HL-60 (cell line): ENCODE measurements at regions not wholly inside any gene's neighbourhood (a gene's known extent, or its start where the extent isn't known, plus 50 kb on each side); places are given as distances from the start of the nearest gene placed in this dataset.

Source experiments
- CTCF ChIP-seq: IDR thresholded peaks from one replicate; pipeline ENCODE4 v1.5.1; 2011; ENCODE audit warnings: low read length, control low read depth, inconsistent platforms; ENCODE audit not compliant: insufficient read depth
- GABPA ChIP-seq: IDR thresholded peaks from 2 replicates; pipeline ENCODE4 v1.6.1; 2012; ENCODE audit warnings: low read depth
- POLR2AphosphoS5 ChIP-seq: IDR thresholded peaks from 2 replicates; pipeline ENCODE4 v1.6.1; 2012; ENCODE audit warnings: low read depth
- SPI1 ChIP-seq: IDR thresholded peaks from 2 replicates; pipeline ENCODE4 v1.6.1; 2012; ENCODE audit warnings: low read depth, mild to moderate bottlenecking, borderline replicate concordance
- TF ChIP-seq, protein P1 (sequence below): IDR thresholded peaks from 2 replicates; pipeline ENCODE4 v1.6.1; 2012; ENCODE audit warnings: low read depth; ENCODE audit not compliant: insufficient replicate concordance

GRCh38 chr4:12447451-12447850, 1018.8 kb upstream of the HS3ST1 start:
- no peak for TF ChIP-seq CTCF
- no peak for TF ChIP-seq GABPA
- no peak for TF ChIP-seq POLR2AphosphoS5
- TF ChIP-seq, protein P1, sequence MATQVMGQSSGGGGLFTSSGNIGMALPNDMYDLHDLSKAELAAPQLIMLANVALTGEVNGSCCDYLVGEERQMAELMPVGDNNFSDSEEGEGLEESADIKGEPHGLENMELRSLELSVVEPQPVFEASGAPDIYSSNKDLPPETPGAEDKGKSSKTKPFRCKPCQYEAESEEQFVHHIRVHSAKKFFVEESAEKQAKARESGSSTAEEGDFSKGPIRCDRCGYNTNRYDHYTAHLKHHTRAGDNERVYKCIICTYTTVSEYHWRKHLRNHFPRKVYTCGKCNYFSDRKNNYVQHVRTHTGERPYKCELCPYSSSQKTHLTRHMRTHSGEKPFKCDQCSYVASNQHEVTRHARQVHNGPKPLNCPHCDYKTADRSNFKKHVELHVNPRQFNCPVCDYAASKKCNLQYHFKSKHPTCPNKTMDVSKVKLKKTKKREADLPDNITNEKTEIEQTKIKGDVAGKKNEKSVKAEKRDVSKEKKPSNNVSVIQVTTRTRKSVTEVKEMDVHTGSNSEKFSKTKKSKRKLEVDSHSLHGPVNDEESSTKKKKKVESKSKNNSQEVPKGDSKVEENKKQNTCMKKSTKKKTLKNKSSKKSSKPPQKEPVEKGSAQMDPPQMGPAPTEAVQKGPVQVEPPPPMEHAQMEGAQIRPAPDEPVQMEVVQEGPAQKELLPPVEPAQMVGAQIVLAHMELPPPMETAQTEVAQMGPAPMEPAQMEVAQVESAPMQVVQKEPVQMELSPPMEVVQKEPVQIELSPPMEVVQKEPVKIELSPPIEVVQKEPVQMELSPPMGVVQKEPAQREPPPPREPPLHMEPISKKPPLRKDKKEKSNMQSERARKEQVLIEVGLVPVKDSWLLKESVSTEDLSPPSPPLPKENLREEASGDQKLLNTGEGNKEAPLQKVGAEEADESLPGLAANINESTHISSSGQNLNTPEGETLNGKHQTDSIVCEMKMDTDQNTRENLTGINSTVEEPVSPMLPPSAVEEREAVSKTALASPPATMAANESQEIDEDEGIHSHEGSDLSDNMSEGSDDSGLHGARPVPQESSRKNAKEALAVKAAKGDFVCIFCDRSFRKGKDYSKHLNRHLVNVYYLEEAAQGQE, result no peak
- TF ChIP-seq SPI1, result no peak
